Endothelial cell (in vitro differentiated cells): ENCODE measurements at regions not wholly inside any gene's neighbourhood (a gene's known extent, or its start where the extent isn't known, plus 50 kb on each side); places are given as distances from the start of the nearest gene placed in this dataset.

Source experiments
- DNase-seq: peaks from one replicate; pipeline ENCODE4 v3.0.0; 2021; ENCODE audit warnings: low spot score
- H3K27ac Mint-ChIP-seq: one replicate; pipeline ENCODE4 v1.8.0; 2021; ENCODE audit warnings: mixed read lengths, inconsistent platforms; ENCODE audit not compliant: unreplicated experiment
- H3K27me3 Mint-ChIP-seq: one replicate; pipeline ENCODE4 v1.8.0; 2021; ENCODE audit warnings: mild to moderate bottlenecking, moderate library complexity, mixed read lengths, inconsistent platforms; ENCODE audit not compliant: unreplicated experiment
- H3K36me3 Mint-ChIP-seq: one replicate; pipeline ENCODE4 v1.8.0; 2021; ENCODE audit warnings: mild to moderate bottlenecking, low read depth, mixed read lengths, inconsistent platforms; ENCODE audit not compliant: unreplicated experiment
- H3K4me1 Mint-ChIP-seq: one replicate; pipeline ENCODE4 v1.8.0; 2021; ENCODE audit warnings: mild to moderate bottlenecking, mixed read lengths, inconsistent platforms; ENCODE audit not compliant: unreplicated experiment
- H3K4me3 Mint-ChIP-seq: one replicate; pipeline ENCODE4 v1.8.0; 2021; ENCODE audit warnings: mild to moderate bottlenecking, mixed read lengths, inconsistent platforms; ENCODE audit not compliant: unreplicated experiment
- H3K9me3 Mint-ChIP-seq: one replicate; pipeline ENCODE4 v1.8.0; 2021; ENCODE audit warnings: mixed read lengths, inconsistent platforms; ENCODE audit not compliant: unreplicated experiment
- CTCF ChIP-seq: fragments of 200-600 bp; sonication (generic); IDR thresholded peaks from one replicate; pipeline ENCODE4 v1.5.0; 2021; ENCODE audit warnings: antibody characterized with exemption; ENCODE audit not compliant: unreplicated experiment

DNA sequence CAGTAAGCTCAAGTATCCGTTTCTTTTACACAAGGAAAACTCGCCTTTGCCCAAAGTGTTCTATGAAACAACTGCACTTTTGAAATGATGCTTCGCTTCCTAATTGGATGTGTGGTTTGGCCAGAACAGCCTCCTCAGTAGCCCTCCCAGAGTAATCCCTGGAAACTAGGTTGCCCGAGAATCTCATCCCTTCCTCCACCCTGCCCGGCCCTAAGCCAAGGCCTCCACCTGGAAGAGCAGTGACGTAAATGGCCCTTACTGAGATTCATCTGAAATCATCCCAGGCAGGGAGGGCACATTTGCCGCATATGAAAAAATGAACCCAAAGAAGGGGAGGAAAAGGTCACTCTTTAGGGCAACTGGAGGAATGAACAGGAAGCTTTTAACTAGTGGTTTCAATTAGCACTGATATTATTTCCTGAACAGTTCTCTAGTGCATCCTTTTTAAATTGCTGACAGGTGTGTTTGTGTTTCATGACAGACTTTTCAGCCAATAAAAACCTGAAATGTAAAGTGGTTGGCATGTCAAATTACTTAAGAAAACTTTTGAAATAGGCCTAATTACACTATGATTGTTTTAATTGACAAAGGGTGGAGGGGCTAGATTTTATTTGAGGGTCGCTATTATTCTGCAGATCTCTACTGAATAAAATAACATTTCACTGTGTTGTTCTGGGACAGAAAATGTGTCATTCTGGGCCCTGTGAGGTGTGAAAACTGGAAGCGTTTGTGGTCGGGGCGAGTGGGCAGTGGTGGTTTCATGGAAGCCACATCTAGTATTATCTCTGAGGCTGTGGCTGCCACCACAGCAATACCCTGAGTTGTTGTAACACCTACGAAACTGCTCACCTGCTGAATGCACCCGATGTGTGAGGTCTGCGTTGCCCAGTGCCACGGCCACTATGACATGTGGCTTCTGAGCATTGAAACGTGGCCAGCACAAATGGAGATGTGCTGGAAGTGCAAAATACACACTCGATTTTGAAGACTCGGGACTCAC is 112.1 kb downstream of the ZIC5 start:
- Mint-ChIP-seq H3K27me3 (no peaks in the 10 kb centered on the region), H3K4me3 (no peak overlapping the region), H3K9me3 (no peaks in the 10 kb centered on the region), H3K4me1 (peaks cover 26% of the 10 kb centered on the region), H3K27ac (no peak overlapping the region), H3K36me3 (no peaks in the 10 kb centered on the region)
- no peak for DNase-seq
- TF ChIP-seq CTCF = no peak

DNA sequence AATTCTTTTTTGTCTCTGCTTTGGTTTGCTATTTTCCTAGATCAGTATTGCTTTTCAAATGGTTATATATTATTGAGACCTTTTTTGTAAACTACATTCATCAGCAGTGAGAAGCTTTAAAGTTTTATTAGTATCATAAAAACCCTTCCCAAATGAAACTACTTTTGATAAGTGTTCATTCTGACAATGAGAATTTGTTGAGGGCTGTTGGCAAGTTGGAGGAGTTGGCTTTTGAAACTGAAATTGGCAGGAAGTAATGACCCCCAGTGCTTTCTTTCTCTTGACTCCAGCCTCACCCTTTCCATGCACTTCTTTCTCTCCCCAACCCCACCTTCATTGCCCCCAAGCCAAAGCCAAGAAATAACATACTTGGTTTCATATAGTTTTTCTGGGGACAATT is 113.8 kb downstream of the ZIC5 start:
- peak overlapping the region; percentile 5 for H3K27ac Mint-ChIP-seq
- no peaks in the 10 kb centered on the region for H3K9me3 Mint-ChIP-seq
- no peak for TF ChIP-seq CTCF
- DNase-seq = no peak
- no peaks in the 10 kb centered on the region for H3K27me3 Mint-ChIP-seq
- no peaks in the 10 kb centered on the region for H3K36me3 Mint-ChIP-seq
- H3K4me3 Mint-ChIP-seq = no peak overlapping the region
- H3K4me1 Mint-ChIP-seq = peaks cover 33% of the 10 kb centered on the region

DNA sequence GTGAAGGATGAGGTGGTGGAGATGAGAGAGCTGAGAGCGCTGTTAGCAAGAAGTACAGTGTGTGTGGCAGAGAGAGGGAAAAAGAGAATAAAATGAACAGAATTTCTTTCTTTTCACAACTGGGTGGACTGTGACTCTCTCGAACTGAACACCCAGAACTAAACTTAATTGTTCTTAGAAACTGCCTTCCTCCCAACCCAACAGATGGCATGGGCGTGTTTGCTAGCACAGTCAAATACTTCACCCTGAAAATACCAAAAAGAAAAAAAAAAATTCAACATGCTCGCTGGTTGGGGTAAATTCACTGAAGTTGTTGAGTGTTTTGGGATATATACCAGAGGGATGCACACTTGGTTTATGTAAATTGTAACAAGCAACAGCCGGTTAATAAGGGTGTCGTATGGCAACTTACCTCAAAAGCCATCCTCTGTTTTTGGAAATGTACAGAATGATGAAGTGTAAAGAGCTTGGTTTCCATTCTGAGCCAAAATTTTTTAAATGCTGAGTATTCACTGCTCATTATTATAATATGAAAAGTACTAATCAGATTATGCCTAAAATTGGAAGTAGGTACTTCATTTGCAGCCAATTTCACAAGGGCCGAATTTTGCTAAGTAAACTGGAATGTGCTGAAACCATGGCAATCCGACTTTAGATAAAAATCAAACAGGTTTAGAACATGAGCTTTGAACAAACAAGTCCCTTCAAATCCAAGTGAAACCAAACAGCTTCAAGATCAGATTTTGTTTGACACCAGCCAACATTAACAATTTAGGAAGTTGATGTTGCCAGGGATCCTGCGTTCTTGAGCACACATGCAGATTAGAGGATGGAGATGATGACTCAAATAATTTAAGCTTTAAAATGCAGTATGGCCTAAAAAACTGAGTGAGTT is 115.8 kb downstream of the ZIC5 start:
- no peaks in the 10 kb centered on the region for H3K36me3 Mint-ChIP-seq
- H3K27me3 Mint-ChIP-seq = no peaks in the 10 kb centered on the region
- DNase-seq = no peak
- no peak for TF ChIP-seq CTCF
- H3K4me3 Mint-ChIP-seq = no peak overlapping the region
- no peak overlapping the region for H3K27ac Mint-ChIP-seq
- H3K9me3 Mint-ChIP-seq = no peaks in the 10 kb centered on the region
- H3K4me1 Mint-ChIP-seq = peaks cover 29% of the 10 kb centered on the region

DNA sequence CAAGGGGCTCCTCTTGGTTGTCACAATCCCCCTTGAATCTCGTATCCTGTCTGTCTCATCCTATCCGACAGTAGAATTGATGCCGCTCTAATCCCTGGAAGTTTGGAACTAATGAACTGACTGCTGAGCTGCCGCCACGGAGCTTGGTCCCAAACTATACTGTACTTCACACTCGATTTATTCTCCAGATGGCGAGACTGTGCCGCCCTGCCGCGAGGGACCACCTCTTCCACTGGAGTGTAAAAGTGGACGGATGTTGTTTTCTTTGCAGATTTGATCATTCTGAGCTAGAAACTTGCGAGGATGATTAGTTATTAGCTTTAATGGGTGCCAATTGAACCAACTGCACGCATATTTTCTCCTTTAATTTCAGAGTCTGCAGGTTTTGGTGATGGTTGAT is 117.2 kb downstream of the ZIC5 start:
- H3K36me3 Mint-ChIP-seq = no peaks in the 10 kb centered on the region
- no peak for DNase-seq
- peaks cover 25% of the 10 kb centered on the region for H3K4me1 Mint-ChIP-seq
- H3K4me3 Mint-ChIP-seq = no peak overlapping the region
- no peaks in the 10 kb centered on the region for H3K27me3 Mint-ChIP-seq
- H3K27ac Mint-ChIP-seq = no peak overlapping the region
- TF ChIP-seq CTCF = no peak
- no peaks in the 10 kb centered on the region for H3K9me3 Mint-ChIP-seq
